Activated T-cell treated with anti-CD3 and anti-CD28 coated beads for 48 hours (primary cell): ENCODE measurements at regions not wholly inside any gene's neighbourhood (a gene's known extent, or its start where the extent isn't known, plus 50 kb on each side); places are given as distances from the start of the nearest gene placed in this dataset.

Source experiments
- DNase-seq: peaks from one replicate; pipeline ENCODE4 v3.0.0-alpha.2; 2020; ENCODE audit warnings: low read depth

DNA sequence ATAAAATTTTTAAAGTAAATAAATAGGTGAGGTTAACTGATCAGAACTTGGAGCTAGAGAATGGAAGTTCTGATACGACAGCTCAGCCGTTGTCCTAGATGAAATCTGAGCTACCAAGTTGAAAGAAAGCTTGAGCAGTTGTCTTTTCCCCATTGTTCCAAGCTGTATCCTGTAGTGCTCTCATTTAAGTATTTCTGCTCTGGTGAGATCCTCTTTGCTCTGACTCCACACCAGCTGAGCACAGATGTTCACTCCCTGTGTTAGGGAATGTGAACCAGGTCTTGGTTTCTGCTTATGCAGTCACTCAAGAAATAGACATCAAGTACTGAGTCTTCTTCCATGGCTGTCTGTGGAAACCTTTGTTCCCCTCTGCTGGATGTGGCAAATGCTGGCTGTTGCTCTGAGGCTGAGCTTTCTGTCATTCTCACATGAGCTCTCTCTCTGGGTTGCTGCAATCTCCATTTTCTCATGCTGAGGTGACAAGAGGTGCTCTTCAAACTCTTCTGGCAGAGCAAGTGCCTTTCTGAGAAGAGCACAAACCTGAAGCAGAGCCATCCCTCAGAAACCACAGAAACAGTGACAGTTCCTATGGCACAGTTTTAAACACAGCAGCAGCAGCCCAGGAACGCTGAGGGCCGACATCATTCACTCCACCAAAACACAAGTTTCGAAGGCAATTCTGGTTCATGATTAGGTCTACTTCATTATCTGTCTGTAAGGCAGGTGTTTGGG is 194.1 kb downstream of the SP3 start:
- DNase-seq = no peak

DNA sequence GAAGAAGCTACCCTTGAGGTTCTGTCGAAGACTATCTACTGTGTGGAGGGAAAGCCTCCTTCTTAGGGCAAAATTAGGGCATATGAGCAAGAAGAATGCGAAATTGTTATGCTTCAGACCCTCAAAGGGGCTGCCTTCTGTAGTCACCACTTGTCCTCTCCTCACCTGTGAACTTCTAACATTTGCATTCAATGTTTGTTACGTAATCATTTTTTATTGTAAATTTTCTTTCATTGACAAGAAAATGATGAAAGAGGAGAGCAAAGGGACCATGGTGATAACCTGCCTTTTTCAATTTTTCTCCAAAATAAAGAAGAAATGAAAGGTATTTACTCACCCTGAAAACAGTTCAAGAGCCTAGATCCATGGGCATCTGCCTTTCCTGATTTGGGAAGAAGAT is 193.0 kb downstream of the SP3 start:
- DNase-seq = no peak

DNA sequence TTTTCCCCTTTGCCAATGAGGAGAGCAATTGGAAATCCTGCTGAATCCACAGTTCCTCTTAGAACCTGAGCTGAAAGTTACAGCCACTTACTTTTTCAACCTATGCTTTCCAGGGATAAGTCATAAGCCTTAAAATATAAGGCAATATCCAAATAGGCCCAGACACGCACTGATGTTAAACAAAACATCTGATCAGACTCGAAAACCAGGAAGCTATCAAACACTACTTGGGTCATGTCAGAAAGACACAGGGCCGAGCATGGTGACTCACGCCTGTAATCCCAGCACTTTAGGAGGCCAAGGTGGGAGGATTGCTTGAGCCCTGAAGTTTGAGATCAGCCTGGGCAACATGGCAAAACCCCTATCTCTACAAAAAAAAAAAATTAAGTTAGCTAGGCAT is 192.1 kb downstream of the SP3 start:
- DNase-seq = no peak

DNA sequence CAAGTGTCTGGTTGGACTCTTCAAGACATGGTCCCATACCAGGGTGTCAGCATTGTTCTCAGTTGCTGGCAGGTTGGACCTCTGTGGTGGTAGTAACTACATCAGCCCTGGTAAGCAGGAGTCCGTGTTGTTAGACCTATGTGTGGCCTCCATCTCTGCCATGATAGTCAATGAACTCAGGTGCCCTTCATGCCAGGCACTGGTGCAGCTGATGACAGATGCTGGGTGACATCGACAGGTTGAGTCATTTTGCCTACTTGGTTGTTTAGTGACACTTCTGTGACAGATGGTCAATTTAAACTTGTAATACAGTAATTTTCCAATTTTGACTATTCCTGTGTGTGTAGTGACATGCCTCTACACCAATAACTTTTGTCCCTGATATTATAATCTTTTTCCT is 189.7 kb downstream of the SP3 start:
- no peak for DNase-seq

DNA sequence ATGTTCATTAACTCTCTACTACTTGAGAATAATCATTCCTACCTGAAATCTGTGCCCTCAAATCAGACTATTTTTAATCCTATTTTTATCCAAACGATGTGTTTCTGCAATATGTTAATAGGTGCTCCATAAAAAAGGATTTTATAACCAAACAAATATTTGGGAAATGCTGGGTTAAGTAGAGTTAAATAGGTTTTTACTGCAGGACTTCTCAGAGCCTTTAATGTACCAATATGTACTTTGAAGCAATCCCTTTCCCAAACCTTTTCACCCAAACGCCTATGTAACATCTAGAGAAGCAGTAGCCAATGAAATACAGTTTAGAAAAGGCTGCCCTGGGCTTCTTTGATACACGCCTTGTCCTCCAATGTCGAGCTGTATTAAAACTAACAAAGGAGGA is 182.5 kb downstream of the SP3 start:
- no peak for DNase-seq

DNA sequence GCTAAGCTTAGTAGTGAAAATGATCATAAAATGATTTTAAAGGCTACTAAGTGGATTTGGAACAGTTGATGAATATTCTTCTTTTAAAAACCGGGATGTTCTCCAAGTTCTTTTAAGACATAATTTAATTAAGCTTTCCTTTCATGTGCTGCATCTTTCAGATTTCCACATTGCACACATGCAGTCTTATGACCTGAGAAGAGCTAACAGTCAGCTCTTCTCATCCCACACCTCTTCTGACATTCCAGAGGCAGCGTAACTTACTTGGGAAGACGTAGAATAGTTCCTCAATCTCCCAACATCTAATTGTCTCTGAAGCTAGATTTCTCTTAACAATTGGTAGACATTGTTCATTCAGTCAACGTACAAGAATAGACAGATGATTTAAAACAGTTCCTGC is 181.8 kb downstream of the SP3 start:
- no peak for DNase-seq

DNA sequence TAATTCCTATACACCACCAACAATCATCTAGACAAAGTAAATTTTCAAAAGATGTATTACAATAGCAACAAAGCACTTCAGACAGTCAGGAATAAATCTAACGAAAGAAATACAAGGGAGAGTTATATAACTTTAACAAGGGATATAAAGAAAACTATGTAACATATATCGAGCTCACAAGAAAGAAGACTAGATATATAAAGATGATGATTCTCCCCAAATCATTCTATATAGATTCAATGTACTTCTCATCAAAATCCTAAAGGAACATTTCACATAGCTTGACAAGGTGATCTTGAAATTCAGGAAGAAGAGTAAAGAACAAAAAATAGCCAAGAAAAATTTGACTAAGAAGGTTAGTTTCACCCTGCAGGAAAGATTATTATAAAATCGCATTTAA is 179.4 kb downstream of the SP3 start:
- no peak for DNase-seq

DNA sequence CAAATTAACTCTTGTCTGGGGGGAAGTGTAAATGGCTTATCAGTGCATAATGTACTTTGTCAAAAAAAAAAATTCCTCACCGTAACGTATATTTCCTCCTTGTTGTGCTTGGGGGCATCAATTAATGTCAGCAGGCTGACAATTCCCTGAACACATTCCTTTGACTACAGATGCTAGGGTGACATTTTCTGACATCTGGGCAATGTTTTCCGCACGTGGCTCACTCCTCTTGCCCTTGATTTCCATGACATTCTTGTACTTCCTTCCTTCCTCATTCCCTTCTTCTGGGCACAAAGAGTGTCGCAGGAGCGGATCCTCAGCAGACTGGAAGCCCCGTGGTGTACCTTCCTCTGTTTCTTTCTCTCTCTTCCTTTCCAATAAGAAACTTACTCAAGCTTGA is 173.7 kb downstream of the SP3 start:
- DNase-seq = no peak

DNA sequence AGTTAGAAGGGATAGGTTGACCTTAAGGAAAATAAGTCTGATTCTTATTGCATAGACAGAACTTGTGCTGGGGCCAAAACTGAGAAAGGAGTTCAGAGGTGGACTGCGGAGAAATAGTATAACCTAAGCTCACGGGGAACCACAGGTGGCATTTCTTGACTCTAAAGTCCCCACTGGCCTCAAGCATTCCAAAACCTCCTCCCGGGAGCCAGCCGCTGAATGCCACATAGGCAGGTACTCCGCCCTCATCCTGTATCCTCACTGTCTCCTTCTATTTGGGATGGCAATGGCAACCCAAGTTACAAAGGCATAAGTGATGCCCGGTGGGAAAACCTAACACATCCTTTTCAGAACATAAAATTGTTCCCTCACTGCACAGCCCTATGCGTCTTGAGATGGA is 173.0 kb downstream of the SP3 start:
- no peak for DNase-seq

DNA sequence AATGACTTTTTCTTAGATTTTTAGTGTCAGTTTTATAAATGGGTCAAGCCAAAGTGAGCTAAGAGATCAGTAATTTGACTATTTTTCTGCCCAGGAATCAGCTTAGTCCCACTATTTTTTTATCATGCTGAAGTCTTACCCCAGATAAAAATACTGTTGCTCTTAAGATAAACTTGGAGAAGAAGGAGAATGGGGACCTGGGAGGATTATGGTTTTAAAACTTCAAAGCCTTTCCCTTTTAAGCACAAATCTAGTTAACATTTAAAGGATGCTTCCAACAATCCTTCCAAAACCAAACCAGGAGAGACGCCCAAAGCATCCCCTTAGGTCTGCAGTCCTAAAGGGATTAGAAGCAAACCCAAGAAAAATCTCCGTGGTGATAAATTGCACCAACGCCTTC is 172.4 kb downstream of the SP3 start:
- no peak for DNase-seq

DNA sequence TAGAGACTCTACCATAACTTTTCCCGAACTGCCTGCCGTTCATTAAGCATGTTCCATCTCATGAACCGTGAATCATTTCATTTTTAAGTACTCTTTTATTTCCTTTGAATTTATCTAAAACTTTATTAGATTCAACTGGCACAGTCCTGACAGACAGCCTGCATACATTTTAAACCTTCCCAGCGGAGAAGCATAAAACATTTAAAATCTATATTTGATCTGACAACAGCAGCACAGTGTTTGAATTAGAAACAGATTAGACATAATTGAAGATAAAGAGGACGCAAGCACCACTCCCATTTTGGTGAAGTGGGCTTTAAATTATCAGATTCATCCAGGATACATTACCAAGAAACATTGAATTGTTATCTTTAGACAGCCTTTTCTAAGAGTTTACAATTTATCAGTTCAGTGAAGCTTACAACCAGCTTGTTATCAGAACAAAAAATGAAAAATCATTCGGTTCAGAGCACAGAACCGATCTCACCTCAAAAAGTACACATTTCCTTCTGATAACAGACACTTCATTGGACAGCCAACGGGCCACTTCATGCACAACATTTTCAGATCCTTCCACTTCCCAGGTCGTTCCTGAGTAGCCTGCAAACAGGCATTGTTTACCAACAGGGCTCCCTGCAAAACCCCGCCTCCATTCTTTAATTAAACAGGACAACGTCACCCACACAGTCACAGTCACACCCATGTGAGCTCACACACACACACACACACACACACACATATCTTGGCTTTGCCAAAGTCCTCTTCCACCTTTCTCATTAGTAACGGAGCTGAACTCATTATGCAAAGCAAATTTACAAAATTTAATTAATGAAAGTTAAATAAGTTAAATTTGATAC is 171.2 kb downstream of the SP3 start:
- DNase-seq = no peak

DNA sequence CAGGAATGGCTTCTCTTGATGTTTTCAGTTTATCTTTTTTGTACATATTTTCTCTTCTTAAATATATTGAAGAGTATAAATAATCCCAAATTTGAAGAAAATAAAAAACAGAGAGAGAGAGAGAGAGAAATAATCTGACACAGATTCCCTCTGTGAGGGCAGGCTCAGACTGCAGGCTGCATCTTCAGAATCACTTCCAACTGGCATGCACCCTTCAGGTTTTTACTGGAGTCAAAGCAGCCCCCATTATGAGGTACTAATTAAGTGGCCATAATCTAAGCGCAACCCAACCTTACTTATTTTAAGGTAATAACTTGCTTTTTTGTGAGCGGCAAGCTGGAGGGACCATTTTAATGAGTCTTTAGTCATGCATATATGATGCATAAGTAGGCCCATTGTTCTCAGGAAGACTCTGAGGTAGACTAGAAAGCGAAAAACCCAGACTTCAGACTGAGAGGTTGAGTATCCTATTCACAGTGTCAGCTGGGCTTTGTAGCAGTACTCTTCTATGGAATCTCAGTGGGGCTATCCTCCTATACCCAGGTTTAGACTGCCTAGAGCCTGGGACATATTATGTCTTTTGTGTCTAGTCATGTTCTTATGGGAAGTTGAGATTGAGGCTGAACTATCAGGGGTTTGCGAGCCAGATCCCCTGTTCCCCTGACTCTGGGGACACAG is 167.4 kb downstream of the SP3 start:
- DNase-seq = no peak

DNA sequence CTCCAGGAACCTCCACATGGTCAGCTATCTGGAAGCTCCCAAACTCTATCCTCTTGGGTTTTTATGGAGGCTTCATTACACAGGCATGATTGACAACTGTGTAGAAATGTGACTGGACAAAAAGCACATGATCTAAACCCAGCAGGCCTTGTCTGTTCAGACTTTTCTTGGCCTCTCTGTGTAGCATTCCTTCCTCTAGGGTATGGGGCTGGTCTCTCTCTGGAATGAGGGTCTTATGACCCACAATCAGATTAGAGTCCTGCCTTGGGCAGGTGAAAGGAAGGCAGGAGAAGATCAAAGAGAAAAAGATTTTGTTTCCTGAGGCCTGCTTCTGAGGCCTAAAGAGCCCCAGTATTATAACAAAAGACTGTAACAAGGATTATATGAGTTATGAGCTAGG is 162.7 kb downstream of the SP3 start:
- no peak for DNase-seq

DNA sequence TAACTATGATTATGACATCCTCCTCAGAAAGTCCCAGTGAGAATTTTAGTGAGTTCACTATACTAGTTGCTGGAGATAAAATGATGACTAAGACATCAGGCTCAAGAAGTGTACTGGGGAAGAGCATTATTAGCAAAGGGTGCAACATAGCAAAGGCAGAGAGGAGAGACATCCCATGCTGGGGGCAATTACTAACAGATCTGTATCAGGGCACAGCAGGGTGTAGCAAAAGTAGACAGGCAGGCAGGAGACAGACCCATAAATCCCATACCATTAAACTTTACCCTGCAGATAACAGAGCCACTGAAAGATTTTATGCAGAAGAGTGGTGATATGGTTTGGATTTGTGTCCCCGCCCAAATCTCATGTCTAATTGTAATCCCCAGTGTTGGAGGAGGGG is 161.7 kb downstream of the SP3 start:
- DNase-seq = no peak

DNA sequence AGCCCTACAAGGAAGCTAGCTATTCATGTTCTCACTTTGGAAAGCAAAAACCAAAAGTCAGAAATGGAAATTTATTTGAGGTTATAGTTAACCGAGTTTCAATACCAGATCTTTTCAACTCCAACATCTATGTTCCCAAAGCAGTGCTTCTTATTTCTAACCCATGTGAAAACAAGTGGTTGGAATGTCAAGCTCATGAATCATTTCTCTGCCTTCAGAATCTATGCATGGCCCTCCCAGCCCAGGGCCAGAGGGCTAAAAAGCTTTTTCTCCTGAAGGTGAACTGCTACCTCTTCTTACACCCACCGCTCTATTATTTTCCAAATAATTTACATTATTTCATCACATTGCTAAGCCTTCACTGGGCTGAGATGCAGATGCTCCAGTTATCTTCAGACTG is 158.4 kb downstream of the SP3 start:
- DNase-seq = no peak

DNA sequence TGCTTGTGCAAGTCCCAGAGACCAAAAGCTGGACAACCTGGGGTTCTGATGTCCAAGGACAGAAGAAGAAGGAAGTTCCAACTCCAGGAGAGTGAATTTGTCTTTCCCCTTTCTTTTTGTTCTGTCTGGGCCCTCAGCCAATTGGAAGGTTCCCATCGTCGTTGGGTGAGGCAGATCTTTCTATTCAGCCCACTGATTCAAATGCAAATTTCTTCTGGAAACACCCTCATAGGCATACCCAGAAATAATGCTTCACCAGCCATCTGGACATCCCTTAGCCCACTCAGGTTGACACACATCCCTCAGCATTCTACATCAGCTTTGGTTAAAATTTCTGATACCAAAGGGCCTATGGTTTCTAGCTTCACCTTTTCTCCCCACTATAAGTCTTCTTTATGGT is 156.5 kb downstream of the SP3 start:
- DNase-seq = no peak

DNA sequence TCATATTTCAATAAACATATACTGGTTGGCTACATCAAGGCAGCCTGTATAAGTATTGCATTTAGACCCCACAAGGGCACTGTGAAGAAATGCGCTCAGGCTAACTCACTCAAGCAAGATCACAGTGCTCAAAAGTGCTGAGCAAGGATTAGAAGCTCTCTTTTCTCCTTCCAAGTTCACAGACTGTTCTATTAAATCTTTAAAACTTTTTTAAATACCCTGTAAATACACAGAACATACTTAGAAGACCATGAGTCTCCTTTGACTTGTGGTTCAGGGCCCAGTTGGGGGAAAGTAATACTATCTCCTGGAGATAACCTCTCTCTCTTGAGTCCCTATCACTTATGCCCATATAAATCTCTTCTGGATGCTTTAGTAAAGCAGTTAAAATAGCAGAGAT is 152.9 kb downstream of the SP3 start:
- DNase-seq = no peak

DNA sequence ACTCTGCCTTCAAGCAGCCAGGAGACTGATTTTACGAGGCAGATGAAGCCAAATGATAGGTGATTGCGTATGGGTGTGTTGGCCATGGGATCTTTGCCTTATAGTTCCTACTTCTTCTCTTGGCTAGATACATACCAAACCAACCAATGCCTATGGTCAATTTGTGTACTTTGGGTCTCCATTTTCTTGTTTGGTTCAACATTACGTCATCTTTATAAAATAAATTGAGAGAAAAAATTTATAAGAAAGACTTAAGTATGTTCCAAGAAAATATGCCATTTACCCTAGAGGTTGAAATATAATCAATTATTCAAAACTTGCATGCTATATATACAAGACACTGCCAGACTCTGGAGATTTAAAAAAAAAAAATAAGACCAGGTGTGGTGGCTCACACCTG is 150.9 kb downstream of the SP3 start:
- no peak for DNase-seq

DNA sequence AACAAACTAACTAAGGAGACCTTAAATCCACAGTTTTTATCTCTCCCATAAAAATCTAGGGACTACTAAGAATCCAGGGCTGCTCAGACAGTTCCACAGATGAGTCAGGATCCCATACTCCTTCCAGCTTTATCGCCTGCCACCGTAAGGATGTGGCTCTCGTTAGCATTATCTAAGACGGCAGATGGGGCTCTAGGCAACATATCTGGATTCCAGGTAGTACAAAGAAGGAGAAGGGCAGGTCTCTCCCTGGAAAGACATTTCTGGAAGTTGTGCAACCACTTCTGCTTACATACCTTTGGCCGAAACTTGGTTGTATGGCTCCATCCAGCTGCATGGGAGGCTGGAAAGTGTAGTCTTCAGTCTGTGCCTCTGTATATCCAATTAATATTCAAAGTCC is 149.4 kb downstream of the SP3 start:
- DNase-seq = no peak

DNA sequence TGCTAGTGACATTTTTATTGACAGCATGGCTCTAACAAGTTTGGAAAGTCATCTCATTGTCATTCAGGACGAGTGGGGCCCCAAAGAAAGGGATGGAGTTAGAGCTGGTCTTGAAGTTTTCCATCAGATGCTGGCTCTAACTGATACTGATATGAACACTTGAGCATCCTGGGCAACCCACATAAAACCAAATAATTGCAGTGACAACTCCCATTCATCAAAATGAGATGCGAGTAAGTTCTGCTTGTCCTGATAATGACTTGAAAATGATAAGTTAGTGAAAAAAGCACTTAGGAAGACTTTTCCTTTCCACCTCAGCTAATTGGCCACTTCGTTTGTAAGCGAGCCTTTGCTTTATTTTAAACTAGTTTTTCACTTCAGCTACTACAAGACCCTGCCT is 147.6 kb downstream of the SP3 start:
- no peak for DNase-seq

DNA sequence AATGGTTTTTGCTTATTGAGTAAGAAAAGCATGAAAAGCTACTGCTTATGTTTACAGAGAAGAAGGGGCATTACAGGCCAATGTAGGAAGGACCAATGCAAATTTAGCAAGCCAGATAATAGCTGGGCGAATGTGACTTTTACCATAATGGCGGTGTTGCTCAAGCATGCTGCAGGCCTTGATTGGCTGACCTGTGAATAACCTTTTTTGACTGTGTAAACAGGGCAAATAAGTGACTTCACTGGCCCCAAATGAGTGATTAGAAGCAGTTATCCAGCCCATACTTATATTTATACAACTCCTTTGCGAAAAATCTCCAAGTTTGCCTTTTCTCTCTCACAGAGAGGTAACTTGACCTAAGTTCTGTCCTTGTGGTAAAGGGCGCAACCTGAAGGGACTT is 146.9 kb downstream of the SP3 start:
- DNase-seq = no peak

DNA sequence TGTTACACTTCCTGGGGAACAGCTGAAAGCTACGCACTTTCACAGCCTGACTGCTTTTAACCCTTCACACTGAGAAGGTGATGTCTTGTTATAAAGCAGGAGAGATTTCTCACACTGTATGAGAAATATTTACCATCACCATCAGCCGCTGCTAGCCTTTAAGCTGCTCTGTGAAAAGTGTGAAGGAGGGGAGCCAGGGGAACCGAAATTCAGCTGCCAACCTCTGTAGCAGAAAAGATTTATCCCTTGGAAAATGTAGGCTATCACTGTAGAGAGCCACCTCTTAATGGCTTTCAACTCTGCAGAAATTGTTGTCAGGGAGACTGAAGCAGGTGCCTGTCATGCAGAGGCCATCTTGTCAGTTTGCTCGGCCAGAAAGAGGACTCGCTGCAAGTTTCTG is 145.3 kb downstream of the SP3 start:
- DNase-seq = no peak

DNA sequence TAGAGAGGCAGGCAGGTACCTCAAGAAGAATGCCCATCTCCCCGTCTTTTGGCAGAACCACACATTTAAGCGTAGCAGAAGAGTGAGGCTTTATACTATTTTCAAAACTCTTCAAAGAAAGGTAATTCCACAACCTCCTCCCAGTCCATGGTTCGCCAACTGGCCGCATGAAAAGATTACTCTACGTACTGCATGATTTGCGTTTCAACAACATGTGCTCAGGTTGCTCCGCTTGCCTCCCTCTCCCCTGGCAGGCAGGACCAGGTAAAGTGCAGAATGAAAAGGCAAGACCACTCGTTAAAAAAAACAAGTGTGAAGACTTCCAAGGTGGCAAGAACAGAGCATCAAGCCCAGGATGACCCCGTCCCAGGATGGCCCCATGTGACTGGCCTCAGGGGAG is 143.7 kb downstream of the SP3 start:
- no peak for DNase-seq
